Activated naive CD4-positive, alpha-beta T cell treated with anti-CD3 and anti-CD28 coated beads, Interleukin-2, amount 10 ng/mL, durations not matched to agents 7 days and 5 days (primary cell): ENCODE measurements at regions not wholly inside any gene's neighbourhood (a gene's known extent, or its start where the extent isn't known, plus 50 kb on each side); places are given as distances from the start of the nearest gene placed in this dataset.
"Not testable (repeated sequence)": the region's sequence is repeated elsewhere in the genome, so short reads cannot be mapped to it uniquely, and the experiment has no call there.

ENCODE experiments used
- CTCF ChIA-PET: fragments of 350-600 bp; sonication (Branson Sonifier 250); formaldehyde crosslinking; loops from one replicate; lab custom pipeline; 2021; ENCODE audit warnings: antibody characterized with exemption; lab: Charles Lee
- DNase-seq: peaks from one replicate; pipeline ENCODE4 v3.0.0-alpha.2; 2020
- H3K27ac Mint-ChIP-seq: one replicate; pipeline ENCODE4 v1.8.0; 2021; ENCODE audit warnings: mild to moderate bottlenecking, moderate library complexity, mixed read lengths
- H3K27me3 Mint-ChIP-seq: one replicate; pipeline ENCODE4 v1.8.0; 2021; ENCODE audit warnings: mild to moderate bottlenecking, mixed read lengths
- H3K36me3 Mint-ChIP-seq: one replicate; pipeline ENCODE4 v1.8.0; 2021; ENCODE audit warnings: mixed read lengths
- H3K4me1 Mint-ChIP-seq: one replicate; pipeline ENCODE4 v1.8.0; 2021; ENCODE audit warnings: mixed read lengths
- H3K4me3 Mint-ChIP-seq: one replicate; pipeline ENCODE4 v1.8.0; 2021; ENCODE audit warnings: mild to moderate bottlenecking, moderate library complexity, mixed read lengths
- H3K9me3 Mint-ChIP-seq: one replicate; pipeline ENCODE4 v1.8.0; 2021; ENCODE audit warnings: mixed read lengths

- no peaks in the 10 kb centered on the region for H3K36me3 Mint-ChIP-seq
- H3K4me1 Mint-ChIP-seq: no peaks in the 10 kb centered on the region
- no peak overlapping the region for H3K27ac Mint-ChIP-seq
- peaks cover 3% of the 10 kb centered on the region for H3K9me3 Mint-ChIP-seq
- no peak for DNase-seq
- no peak overlapping the region for H3K4me3 Mint-ChIP-seq
- CTCF ChIA-PET: no interaction called here
- H3K27me3 Mint-ChIP-seq: peaks cover 4% of the 10 kb centered on the region
These were observed 172.3 kb downstream of the TGFB2 start for GRCh38 chr1:218517459-218517858.

- Mint-ChIP-seq H3K4me3 (no peak overlapping the region), H3K9me3 (no peaks in the 10 kb centered on the region), H3K27me3 (peaks cover 4% of the 10 kb centered on the region), H3K27ac (no peak overlapping the region), H3K4me1 (no peaks in the 10 kb centered on the region), H3K36me3 (no peaks in the 10 kb centered on the region)
- CTCF ChIA-PET: no interaction called here
- no peak for DNase-seq
These were observed 173.1 kb downstream of the TGFB2 start for GRCh38 chr1:218518216-218518740.

GRCh38 chr1:218520646-218521045 is 175.5 kb downstream of the TGFB2 start:
- H3K36me3 Mint-ChIP-seq, H3K9me3 Mint-ChIP-seq, DNase-seq, H3K4me3 Mint-ChIP-seq, H3K27me3 Mint-ChIP-seq, H3K4me1 Mint-ChIP-seq, H3K27ac Mint-ChIP-seq: not testable (repeated sequence)
- CTCF ChIA-PET: interaction anchor here (1.3 kb wide), 2 partner anchors 10 to 181 kb away, joined by 3 read pairs; no protein-coding TSS in a partner anchor

GRCh38 chr1:218521414-218522169 is 176.5 kb downstream of the TGFB2 start:
- Mint-ChIP-seq H3K9me3 (no peaks in the 10 kb centered on the region), H3K27ac (no peak overlapping the region), H3K4me1 (no peaks in the 10 kb centered on the region), H3K4me3 (no peak overlapping the region), H3K36me3 (no peaks in the 10 kb centered on the region), H3K27me3 (peaks cover 9% of the 10 kb centered on the region)
- peak; percentile 47 for DNase-seq
- CTCF ChIA-PET: interaction anchor here (1.3 kb wide), 1 partner anchor 182 kb away, joined by 3 read pairs; no protein-coding TSS in a partner anchor

- H3K27ac Mint-ChIP-seq: no peak overlapping the region
- no peak for DNase-seq
- peaks cover 5% of the 10 kb centered on the region for H3K27me3 Mint-ChIP-seq
- H3K4me3 Mint-ChIP-seq: no peak overlapping the region
- H3K36me3 Mint-ChIP-seq: no peaks in the 10 kb centered on the region
- no peaks in the 10 kb centered on the region for H3K4me1 Mint-ChIP-seq
- CTCF ChIA-PET: no interaction called here
- H3K9me3 Mint-ChIP-seq: no peaks in the 10 kb centered on the region
These were observed 179.4 kb downstream of the TGFB2 start for GRCh38 chr1:218524526-218524925.

GRCh38 chr1:218525031-218525430 is 179.9 kb downstream of the TGFB2 start:
- CTCF ChIA-PET: no interaction called here
- DNase-seq: no peak
- no peaks in the 10 kb centered on the region for H3K36me3 Mint-ChIP-seq
- H3K9me3 Mint-ChIP-seq: no peaks in the 10 kb centered on the region
- H3K4me3 Mint-ChIP-seq: no peak overlapping the region
- H3K4me1 Mint-ChIP-seq: no peaks in the 10 kb centered on the region
- H3K27me3 Mint-ChIP-seq: peaks cover 5% of the 10 kb centered on the region
- H3K27ac Mint-ChIP-seq: no peak overlapping the region

GRCh38 chr1:218525451-218526197 is 180.5 kb downstream of the TGFB2 start:
- no peaks in the 10 kb centered on the region for H3K36me3 Mint-ChIP-seq
- DNase-seq: no peak
- H3K27ac Mint-ChIP-seq: no peak overlapping the region
- H3K9me3 Mint-ChIP-seq: no peaks in the 10 kb centered on the region
- peaks cover 5% of the 10 kb centered on the region for H3K27me3 Mint-ChIP-seq
- no peaks in the 10 kb centered on the region for H3K4me1 Mint-ChIP-seq
- no peak overlapping the region for H3K4me3 Mint-ChIP-seq
- CTCF ChIA-PET: no interaction called here

GRCh38 chr1:218526198-218526580 is 181.1 kb downstream of the TGFB2 start:
- no peak overlapping the region for H3K27ac Mint-ChIP-seq
- no peaks in the 10 kb centered on the region for H3K4me1 Mint-ChIP-seq
- H3K27me3 Mint-ChIP-seq: peaks cover 5% of the 10 kb centered on the region
- DNase-seq: no peak
- no peak overlapping the region for H3K4me3 Mint-ChIP-seq
- no peaks in the 10 kb centered on the region for H3K9me3 Mint-ChIP-seq
- H3K36me3 Mint-ChIP-seq: no peaks in the 10 kb centered on the region
- CTCF ChIA-PET: interaction anchor here (0.7 kb wide), 1 partner anchor 1355 kb away, joined by 3 read pairs; no protein-coding TSS in a partner anchor

GRCh38 chr1:218527737-218528136 is 182.6 kb downstream of the TGFB2 start:
- Mint-ChIP-seq H3K4me1 (no peaks in the 10 kb centered on the region), H3K36me3 (no peaks in the 10 kb centered on the region), H3K27ac (no peak overlapping the region), H3K9me3 (no peaks in the 10 kb centered on the region), H3K4me3 (no peak overlapping the region), H3K27me3 (peaks cover 5% of the 10 kb centered on the region)
- DNase-seq: no peak
- CTCF ChIA-PET: no interaction called here

GRCh38 chr1:218529646-218530300 is 184.6 kb downstream of the TGFB2 start:
- H3K36me3 Mint-ChIP-seq: no peaks in the 10 kb centered on the region
- no peak overlapping the region for H3K27ac Mint-ChIP-seq
- DNase-seq: no peak
- peaks cover 2% of the 10 kb centered on the region for H3K27me3 Mint-ChIP-seq
- CTCF ChIA-PET: interaction anchor here (1.1 kb wide), 1 partner anchor 200 kb away, joined by 3 read pairs; no protein-coding TSS in a partner anchor
- H3K4me1 Mint-ChIP-seq: no peaks in the 10 kb centered on the region
- no peaks in the 10 kb centered on the region for H3K9me3 Mint-ChIP-seq
- H3K4me3 Mint-ChIP-seq: no peak overlapping the region

GRCh38 chr1:218531936-218532335 is 186.8 kb downstream of the TGFB2 start:
- no peaks in the 10 kb centered on the region for H3K36me3 Mint-ChIP-seq
- CTCF ChIA-PET: no interaction called here
- H3K9me3 Mint-ChIP-seq: no peaks in the 10 kb centered on the region
- no peak overlapping the region for H3K4me3 Mint-ChIP-seq
- no peak for DNase-seq
- no peaks in the 10 kb centered on the region for H3K27me3 Mint-ChIP-seq
- H3K27ac Mint-ChIP-seq: no peak overlapping the region
- no peaks in the 10 kb centered on the region for H3K4me1 Mint-ChIP-seq

GRCh38 chr1:218536296-218536986 is 191.3 kb downstream of the TGFB2 start:
- CTCF ChIA-PET: interaction anchor here (0.6 kb wide), 1 partner anchor 527 kb away, joined by 3 read pairs; no protein-coding TSS in a partner anchor
- no peaks in the 10 kb centered on the region for H3K9me3 Mint-ChIP-seq
- DNase-seq: no peak
- H3K4me1 Mint-ChIP-seq: no peaks in the 10 kb centered on the region
- H3K27me3 Mint-ChIP-seq: no peaks in the 10 kb centered on the region
- no peak overlapping the region for H3K27ac Mint-ChIP-seq
- no peaks in the 10 kb centered on the region for H3K36me3 Mint-ChIP-seq
- H3K4me3 Mint-ChIP-seq: no peak overlapping the region

- CTCF ChIA-PET: no interaction called here
These were observed 192.2 kb downstream of the TGFB2 start for GRCh38 chr1:218537122-218537913.

More at GRCh38 chr1:218537122-218537913, 192.2 kb downstream of the TGFB2 start:
- no peak for DNase-seq
- Mint-ChIP-seq H3K27ac (no peak overlapping the region), H3K4me1 (no peaks in the 10 kb centered on the region), H3K4me3 (no peak overlapping the region), H3K27me3 (no peaks in the 10 kb centered on the region), H3K36me3 (no peaks in the 10 kb centered on the region), H3K9me3 (no peaks in the 10 kb centered on the region)
